Liver (tissue), 8 donors: ENCODE measurements at regions not wholly inside any gene's neighbourhood (a gene's known extent, or its start where the extent isn't known, plus 50 kb on each side); places are given as distances from the start of the nearest gene placed in this dataset.
"Not testable (repeated sequence)": the region's sequence is repeated elsewhere in the genome, so short reads cannot be mapped to it uniquely, and the experiment has no call there.

Experiments used
- DNase-seq: peaks from one replicate; pipeline ENCODE4 v3.0.0-alpha.2; 2017; ENCODE audit warnings: low spot score
- H3K27ac ChIP-seq, 2 donors: one replicate each; pipeline ENCODE4 v1.7.0; 2013; ENCODE audit warnings: inconsistent platforms in 2 of 2, low read length in 2 of 2, control low read depth in 1 of 2, low read depth in 1 of 2, mild to moderate bottlenecking in 1 of 2
- H3K27me3 ChIP-seq, 4 donors: one replicate each; pipeline versions ENCODE4 v1.6.1 to v1.7.0; 2013; ENCODE audit warnings: low read length in 3 of 4, inconsistent platforms in 1 of 4, mild to moderate bottlenecking in 1 of 4, moderate library complexity in 1 of 4; ENCODE audit not compliant: control insufficient read depth in 4 of 4, insufficient read depth in 4 of 4
- H3K36me3 ChIP-seq, 4 donors: one replicate each; pipeline versions ENCODE4 v1.6.1 to v1.7.0; 2013; ENCODE audit warnings: low read length in 3 of 4, mild to moderate bottlenecking in 3 of 4, low read depth in 1 of 4, moderate library complexity in 1 of 4; ENCODE audit not compliant: control insufficient read depth in 4 of 4, insufficient read depth in 3 of 4
- H3K4me1 ChIP-seq, 4 donors: one replicate each; pipeline versions ENCODE4 v1.6.1 to v1.7.0; 2013; ENCODE audit warnings: low read length in 3 of 4, mild to moderate bottlenecking in 3 of 4, moderate library complexity in 1 of 4; ENCODE audit not compliant: control insufficient read depth in 4 of 4, insufficient read depth in 4 of 4
- H3K4me3 ChIP-seq, 3 donors: one replicate each; pipeline versions ENCODE4 v1.6.1 to v1.7.0; 2013; ENCODE audit warnings: low read length in 3 of 3, control low read depth in 1 of 3, low read depth in 1 of 3, mild to moderate bottlenecking in 1 of 3
- H3K9ac ChIP-seq, 2 donors: one replicate each; pipeline ENCODE4 v1.7.0; 2013; ENCODE audit warnings: low read length in 2 of 2, mild to moderate bottlenecking in 2 of 2, moderate library complexity in 2 of 2, control low read depth in 1 of 2, low read depth in 1 of 2
- H3K9me3 ChIP-seq, 4 donors: one replicate each; pipeline versions ENCODE4 v1.6.1 to v1.7.0; 2013; ENCODE audit warnings: low read length in 3 of 4; ENCODE audit not compliant: control insufficient read depth in 4 of 4
- EGR1 ChIP-seq, 2 donors: IDR thresholded peaks; 2 replicates each; pipeline ENCODE4 v1.6.1; 2016 to 2018; ENCODE audit warnings: antibody characterized with exemption in 2 of 2, low read depth in 2 of 2
- FOXA2 ChIP-seq: IDR thresholded peaks from 2 replicates; pipeline ENCODE4 v1.6.1; 2016; ENCODE audit warnings: antibody characterized with exemption
- HNF4A ChIP-seq, 2 donors: conservative IDR thresholded peaks; 2 replicates each; pipeline ENCODE4 v1.6.1; 2016; ENCODE audit warnings: antibody characterized with exemption in 2 of 2, mild to moderate bottlenecking in 2 of 2
- JUND ChIP-seq, 2 donors: IDR thresholded peaks; 2 replicates each; pipeline ENCODE4 v1.6.1; 2016; ENCODE audit warnings: antibody characterized with exemption in 2 of 2
- NR2F2 ChIP-seq: IDR thresholded peaks from 2 replicates; pipeline ENCODE4 v1.6.1; 2016; ENCODE audit warnings: antibody characterized with exemption
- RXRA ChIP-seq, 2 donors: IDR thresholded peaks; 2 replicates each; pipeline ENCODE4 v1.6.1; 2017 to 2018; ENCODE audit warnings: antibody characterized with exemption in 2 of 2, mild to moderate bottlenecking in 1 of 2
- YY1 ChIP-seq: IDR thresholded peaks from 2 replicates; pipeline ENCODE4 v1.6.1; 2016; ENCODE audit warnings: antibody characterized with exemption, mild to moderate bottlenecking
- WGBS: extraction: QIAGEN DNeasy Blood & Tissue Kit; methylation state at CpG from one replicate; pipeline ENCODE4 v1.1.7; 2013; 5-methylcytosine and 5-hydroxymethylcytosine counted together
- TF ChIP-seq, protein P1 (sequence below): IDR thresholded peaks from 2 replicates; pipeline ENCODE4 v1.6.1; 2016; ENCODE audit warnings: antibody characterized with exemption
- TF ChIP-seq, protein P2 (sequence below): IDR thresholded peaks from 2 replicates; pipeline ENCODE4 v1.6.1; 2016; ENCODE audit warnings: antibody characterized with exemption, mild to moderate bottlenecking
- TF ChIP-seq, protein P3 (sequence below): fragments of 150-350 bp; IDR thresholded peaks from 2 replicates; pipeline ENCODE4 v1.5.1; 2017; ENCODE audit warnings: improper control_type of control experiment, low read depth, low read length; ENCODE audit not compliant: missing input control
- TF ChIP-seq, protein P4 (sequence below): IDR thresholded peaks from 2 replicates; pipeline ENCODE4 v1.6.1; 2016; ENCODE audit warnings: antibody characterized with exemption
- donor health status: healthy.
- donor health status: healthy.
- donor health status: healthy.
- donor health status: healthy.
- donor health status: healthy.

DNA sequence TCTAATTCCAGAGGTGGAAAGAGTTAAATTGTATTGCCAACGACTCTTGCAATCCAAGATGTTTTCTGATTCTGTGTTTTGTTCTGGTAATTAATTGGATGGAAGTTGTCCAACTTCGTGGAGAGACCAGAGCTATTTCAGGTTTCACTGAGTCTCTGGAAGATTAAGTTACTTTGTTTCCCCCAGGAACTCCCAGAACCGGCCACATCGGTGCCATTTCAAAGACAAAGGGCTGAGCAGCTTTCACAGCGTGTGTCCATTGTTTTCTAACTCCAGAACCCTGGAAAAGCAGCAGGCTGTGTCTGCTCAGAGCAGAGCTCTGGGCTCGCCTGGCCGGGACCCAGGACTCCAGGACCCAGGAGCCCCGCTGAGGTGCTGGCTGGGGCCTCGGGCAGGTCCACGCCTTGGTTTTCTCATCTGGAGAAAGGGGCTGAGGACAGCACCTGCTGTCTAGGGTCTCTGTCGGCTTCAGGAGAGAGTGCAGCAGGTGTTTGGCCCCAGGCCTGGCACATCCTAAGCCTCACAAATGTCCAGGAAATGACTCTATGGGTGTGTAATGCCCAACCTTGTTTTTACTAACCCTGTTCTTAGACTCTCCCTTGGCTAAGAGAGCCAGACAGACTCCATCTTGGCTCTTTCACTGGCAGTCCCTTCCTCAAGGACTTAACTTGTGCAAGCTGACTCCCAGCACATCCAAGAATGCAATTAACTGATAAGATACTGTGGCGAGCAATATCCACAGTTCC lies 86.0 kb upstream of the SFSWAP start:
- H3K9me3 ChIP-seq, H3K27me3 ChIP-seq, H3K4me1 ChIP-seq, H3K36me3 ChIP-seq, H3K9ac ChIP-seq, H3K27ac ChIP-seq, DNase-seq, H3K4me3 ChIP-seq: not testable (repeated sequence)
- WGBS = 18% methylated on average over 12 of the region's 12 CpGs

DNA sequence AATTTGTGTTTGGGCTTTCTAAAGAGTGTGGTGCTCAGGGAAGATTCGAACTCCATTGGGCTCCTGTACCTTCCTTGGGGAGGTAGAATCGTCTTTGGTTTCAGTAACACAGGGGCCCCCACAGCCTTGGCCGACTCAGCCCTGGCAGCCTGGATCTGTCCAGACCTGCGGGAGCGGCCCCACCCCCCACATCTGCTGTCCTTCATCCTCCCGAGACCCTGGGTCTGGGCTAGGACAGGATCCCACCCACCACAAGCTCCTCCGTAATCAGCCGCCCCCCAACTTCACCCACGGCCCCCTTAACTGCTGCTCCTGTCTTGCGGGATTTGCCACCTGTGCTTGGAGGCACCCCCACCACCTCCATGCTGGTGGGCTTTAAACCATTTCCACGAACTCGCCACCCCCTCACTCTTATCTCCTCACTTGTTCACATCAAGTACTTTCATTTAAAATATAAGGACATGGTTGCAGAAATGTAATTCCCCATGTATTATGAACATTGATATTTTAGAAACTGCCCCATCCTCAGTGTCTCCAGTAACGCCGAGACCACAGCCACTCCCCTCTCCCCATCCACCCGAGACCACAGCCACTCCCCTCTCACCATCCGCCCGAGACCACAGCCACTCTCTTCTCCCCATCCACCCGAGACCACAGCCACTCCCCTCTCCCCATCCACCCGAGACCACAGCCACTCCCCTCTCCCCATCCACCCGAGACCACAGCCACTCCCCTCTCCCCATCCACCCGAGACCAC lies 84.7 kb upstream of the SFSWAP start:
- not testable (repeated sequence) for H3K27ac ChIP-seq, H3K4me3 ChIP-seq, DNase-seq, H3K4me1 ChIP-seq, H3K9me3 ChIP-seq, H3K9ac ChIP-seq, H3K36me3 ChIP-seq, H3K27me3 ChIP-seq
- 47% methylated on average over 20 of the region's 21 CpGs for WGBS

DNA sequence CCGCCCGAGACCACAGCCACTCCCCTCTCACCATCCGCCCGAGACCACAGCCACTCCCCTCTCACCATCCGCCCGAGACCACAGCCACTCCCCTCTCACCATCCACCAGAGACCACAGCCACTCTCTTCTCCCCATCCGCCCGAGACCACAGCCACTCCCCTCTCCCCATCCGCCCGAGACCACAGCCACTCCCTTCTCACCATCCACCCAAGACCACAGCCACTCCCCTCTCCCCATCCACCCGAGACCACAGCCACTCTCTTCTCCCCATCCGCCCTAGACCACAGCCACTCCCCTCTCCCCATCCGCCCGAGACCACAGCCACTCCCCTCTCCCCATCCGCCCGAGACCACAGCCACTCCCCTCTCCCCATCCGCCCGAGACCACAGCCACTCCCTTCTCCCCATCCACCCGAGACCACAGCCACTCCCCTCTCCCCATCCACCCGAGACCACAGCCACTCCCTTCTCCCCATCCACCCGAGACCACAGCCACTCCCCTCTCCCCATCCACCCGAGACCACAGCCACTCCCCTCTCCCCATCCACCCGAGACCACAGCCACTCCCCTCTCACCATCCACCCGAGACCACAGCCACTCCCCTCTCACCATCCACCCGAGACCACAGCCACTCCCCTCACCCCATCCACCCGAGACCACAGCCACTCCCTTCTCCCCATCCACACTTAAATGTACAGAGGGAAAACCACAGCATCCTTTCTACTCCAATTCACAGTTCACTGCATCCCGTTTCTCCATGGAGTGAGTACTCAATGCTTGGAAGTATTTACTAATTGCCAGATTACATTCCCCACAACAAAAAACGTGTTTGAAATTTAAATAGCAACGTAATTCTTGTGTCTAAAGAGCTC lies 83.5 kb upstream of the SFSWAP start:
- not testable (repeated sequence) for H3K9me3 ChIP-seq, H3K27me3 ChIP-seq, H3K27ac ChIP-seq, DNase-seq, H3K4me3 ChIP-seq, H3K4me1 ChIP-seq, H3K9ac ChIP-seq, H3K36me3 ChIP-seq
- WGBS = 47% methylated on average over 25 of the region's 29 CpGs

DNA sequence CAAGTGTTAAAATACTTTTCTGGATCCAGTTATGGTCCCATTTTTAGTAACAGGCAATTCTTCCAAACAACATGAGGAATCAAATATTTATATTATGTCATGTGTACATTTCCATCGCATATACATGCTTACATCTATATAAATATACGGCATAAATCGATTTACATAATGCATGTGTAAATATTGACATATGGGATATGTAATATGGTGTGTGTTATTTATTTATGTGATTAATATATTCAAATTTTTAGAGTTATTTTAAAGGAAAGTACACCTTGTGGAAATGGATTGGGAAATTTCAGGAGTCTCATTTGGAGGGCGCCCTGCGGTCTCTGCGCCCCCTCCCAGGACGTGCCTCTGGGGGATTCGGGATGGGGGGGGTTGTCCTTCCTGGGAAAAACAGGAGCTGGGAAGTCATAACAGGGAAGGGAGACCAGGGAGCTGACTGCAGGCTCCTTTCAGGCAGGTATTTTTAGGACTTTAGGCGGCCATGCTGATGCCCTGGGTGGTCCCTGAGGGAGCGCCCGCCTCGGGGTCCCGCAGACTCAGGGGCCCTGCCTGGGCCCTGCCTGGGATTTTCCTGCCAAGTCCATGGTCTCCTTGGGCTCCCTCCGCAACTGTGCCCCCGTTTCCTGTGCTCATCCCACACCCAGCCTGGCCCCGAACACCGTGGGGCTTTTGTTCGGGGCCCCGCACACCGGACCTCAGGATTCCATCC lies 82.7 kb upstream of the SFSWAP start:
- Histone ChIP-seq H3K36me3 (no peaks in the 10 kb centered on the region), H3K9me3 (no peaks in the 10 kb centered on the region), H3K9ac (no peak overlapping the region), H3K27ac (no peak overlapping the region), H3K4me3 (no peak overlapping the region), H3K27me3 (no peaks in the 10 kb centered on the region), H3K4me1 (no peaks in the 10 kb centered on the region)
- WGBS = 73% methylated on average over 20 of the region's 20 CpGs
- no peak for DNase-seq
- TF ChIP-seq FOXA2 (no peak), YY1 (no peak), NR2F2 (no peak), EGR1 (IDR thresholded peaks at IDR 0.05; ENCODE audit: low read depth in 2 of 2) (no peak), JUND (IDR thresholded peaks at IDR 0.05) (no peak), HNF4A (conservative IDR thresholded peaks at IDR 0.05) (no peak), RXRA (IDR thresholded peaks at IDR 0.05) (no peak)
- TF ChIP-seq, protein P1, sequence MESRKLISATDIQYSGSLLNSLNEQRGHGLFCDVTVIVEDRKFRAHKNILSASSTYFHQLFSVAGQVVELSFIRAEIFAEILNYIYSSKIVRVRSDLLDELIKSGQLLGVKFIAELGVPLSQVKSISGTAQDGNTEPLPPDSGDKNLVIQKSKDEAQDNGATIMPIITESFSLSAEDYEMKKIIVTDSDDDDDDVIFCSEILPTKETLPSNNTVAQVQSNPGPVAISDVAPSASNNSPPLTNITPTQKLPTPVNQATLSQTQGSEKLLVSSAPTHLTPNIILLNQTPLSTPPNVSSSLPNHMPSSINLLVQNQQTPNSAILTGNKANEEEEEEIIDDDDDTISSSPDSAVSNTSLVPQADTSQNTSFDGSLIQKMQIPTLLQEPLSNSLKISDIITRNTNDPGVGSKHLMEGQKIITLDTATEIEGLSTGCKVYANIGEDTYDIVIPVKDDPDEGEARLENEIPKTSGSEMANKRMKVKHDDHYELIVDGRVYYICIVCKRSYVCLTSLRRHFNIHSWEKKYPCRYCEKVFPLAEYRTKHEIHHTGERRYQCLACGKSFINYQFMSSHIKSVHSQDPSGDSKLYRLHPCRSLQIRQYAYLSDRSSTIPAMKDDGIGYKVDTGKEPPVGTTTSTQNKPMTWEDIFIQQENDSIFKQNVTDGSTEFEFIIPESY = no peak
- TF ChIP-seq, protein P2, sequence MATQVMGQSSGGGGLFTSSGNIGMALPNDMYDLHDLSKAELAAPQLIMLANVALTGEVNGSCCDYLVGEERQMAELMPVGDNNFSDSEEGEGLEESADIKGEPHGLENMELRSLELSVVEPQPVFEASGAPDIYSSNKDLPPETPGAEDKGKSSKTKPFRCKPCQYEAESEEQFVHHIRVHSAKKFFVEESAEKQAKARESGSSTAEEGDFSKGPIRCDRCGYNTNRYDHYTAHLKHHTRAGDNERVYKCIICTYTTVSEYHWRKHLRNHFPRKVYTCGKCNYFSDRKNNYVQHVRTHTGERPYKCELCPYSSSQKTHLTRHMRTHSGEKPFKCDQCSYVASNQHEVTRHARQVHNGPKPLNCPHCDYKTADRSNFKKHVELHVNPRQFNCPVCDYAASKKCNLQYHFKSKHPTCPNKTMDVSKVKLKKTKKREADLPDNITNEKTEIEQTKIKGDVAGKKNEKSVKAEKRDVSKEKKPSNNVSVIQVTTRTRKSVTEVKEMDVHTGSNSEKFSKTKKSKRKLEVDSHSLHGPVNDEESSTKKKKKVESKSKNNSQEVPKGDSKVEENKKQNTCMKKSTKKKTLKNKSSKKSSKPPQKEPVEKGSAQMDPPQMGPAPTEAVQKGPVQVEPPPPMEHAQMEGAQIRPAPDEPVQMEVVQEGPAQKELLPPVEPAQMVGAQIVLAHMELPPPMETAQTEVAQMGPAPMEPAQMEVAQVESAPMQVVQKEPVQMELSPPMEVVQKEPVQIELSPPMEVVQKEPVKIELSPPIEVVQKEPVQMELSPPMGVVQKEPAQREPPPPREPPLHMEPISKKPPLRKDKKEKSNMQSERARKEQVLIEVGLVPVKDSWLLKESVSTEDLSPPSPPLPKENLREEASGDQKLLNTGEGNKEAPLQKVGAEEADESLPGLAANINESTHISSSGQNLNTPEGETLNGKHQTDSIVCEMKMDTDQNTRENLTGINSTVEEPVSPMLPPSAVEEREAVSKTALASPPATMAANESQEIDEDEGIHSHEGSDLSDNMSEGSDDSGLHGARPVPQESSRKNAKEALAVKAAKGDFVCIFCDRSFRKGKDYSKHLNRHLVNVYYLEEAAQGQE = no peak
- TF ChIP-seq, protein P3, sequence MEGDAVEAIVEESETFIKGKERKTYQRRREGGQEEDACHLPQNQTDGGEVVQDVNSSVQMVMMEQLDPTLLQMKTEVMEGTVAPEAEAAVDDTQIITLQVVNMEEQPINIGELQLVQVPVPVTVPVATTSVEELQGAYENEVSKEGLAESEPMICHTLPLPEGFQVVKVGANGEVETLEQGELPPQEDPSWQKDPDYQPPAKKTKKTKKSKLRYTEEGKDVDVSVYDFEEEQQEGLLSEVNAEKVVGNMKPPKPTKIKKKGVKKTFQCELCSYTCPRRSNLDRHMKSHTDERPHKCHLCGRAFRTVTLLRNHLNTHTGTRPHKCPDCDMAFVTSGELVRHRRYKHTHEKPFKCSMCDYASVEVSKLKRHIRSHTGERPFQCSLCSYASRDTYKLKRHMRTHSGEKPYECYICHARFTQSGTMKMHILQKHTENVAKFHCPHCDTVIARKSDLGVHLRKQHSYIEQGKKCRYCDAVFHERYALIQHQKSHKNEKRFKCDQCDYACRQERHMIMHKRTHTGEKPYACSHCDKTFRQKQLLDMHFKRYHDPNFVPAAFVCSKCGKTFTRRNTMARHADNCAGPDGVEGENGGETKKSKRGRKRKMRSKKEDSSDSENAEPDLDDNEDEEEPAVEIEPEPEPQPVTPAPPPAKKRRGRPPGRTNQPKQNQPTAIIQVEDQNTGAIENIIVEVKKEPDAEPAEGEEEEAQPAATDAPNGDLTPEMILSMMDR = no peak
- TF ChIP-seq, protein P4, sequence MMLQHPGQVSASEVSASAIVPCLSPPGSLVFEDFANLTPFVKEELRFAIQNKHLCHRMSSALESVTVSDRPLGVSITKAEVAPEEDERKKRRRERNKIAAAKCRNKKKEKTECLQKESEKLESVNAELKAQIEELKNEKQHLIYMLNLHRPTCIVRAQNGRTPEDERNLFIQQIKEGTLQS = no peak
